ENCODE measurements at regions not wholly inside any gene's neighbourhood (a gene's known extent, or its start where the extent isn't known, plus 50 kb on each side); places are given as distances from the start of the nearest gene placed in this dataset.
A peak's percentile ranks its signal among the peaks of the same experiment; 100 is the strongest.

- DNase-seq (ENCODE audit: low read depth), result no peak
- no peak overlapping the region for H3K4me3 ChIP-seq (ENCODE audit: low read length)
- TF ChIP-seq CTCF (IDR thresholded peaks at IDR 0.05; ENCODE audit: insufficient read depth, low read depth, low read length, missing control alignments), result no peak
Measured at GRCh38 chr1:38244218-38244845, 197.7 kb upstream of the POU3F1 start.

GRCh38 chr1:38243106-38243505 is 196.5 kb upstream of the POU3F1 start:
- no peak overlapping the region for H3K4me3 ChIP-seq (ENCODE audit: low read length)
- TF ChIP-seq CTCF (IDR thresholded peaks at IDR 0.05; ENCODE audit: insufficient read depth, low read depth, low read length, missing control alignments), result no peak
- peak; percentile 24 for DNase-seq (ENCODE audit: low read depth)

- TF ChIP-seq CTCF (IDR thresholded peaks at IDR 0.05; ENCODE audit: insufficient read depth, low read depth, low read length, missing control alignments), result no peak
- no peak overlapping the region for H3K4me3 ChIP-seq (ENCODE audit: low read length)
- no peak for DNase-seq (ENCODE audit: low read depth)
Measured at GRCh38 chr1:38242506-38242905, 195.9 kb upstream of the POU3F1 start.

- H3K4me3 ChIP-seq (ENCODE audit: low read length), result no peak overlapping the region
- TF ChIP-seq CTCF (IDR thresholded peaks at IDR 0.05; ENCODE audit: insufficient read depth, low read depth, low read length, missing control alignments), result no peak
- DNase-seq (ENCODE audit: low read depth), result no peak
Measured at GRCh38 chr1:38241594-38242334, 195.2 kb upstream of the POU3F1 start.

- DNase-seq (ENCODE audit: low read depth), result no peak
- no peak for TF ChIP-seq CTCF (IDR thresholded peaks at IDR 0.05; ENCODE audit: insufficient read depth, low read depth, low read length, missing control alignments)
Measured at GRCh38 chr1:38240618-38241017, 194.0 kb upstream of the POU3F1 start.

GRCh38 chr1:38239258-38239835 is 192.8 kb upstream of the POU3F1 start:
- no peak overlapping the region for H3K4me3 ChIP-seq (ENCODE audit: low read length)
- DNase-seq (ENCODE audit: low read depth), result no peak
- no peak for TF ChIP-seq CTCF (IDR thresholded peaks at IDR 0.05; ENCODE audit: insufficient read depth, low read depth, low read length, missing control alignments)

More at GRCh38 chr1:38240618-38241017, 194.0 kb upstream of the POU3F1 start:
- no peak overlapping the region for H3K4me3 ChIP-seq (ENCODE audit: low read length)

Data from epithelial cell of esophagus (primary cell).